Stomach (tissue), 8 donors: ENCODE measurements at regions not wholly inside any gene's neighbourhood (a gene's known extent, or its start where the extent isn't known, plus 50 kb on each side); places are given as distances from the start of the nearest gene placed in this dataset.
A peak's percentile ranks its signal among the peaks of the same experiment; 100 is the strongest.

ENCODE experiments used
- DNase-seq, 2 donors: peaks; one replicate each; pipeline versions ENCODE4 v3.0.0 to v3.0.0-alpha.2; 2013 to 2019
- H3K27ac ChIP-seq, 5 donors: fragments of 200-600 bp in 4 of 5; sonication (generic) in 4 of 5; one replicate each; pipeline ENCODE4 v1.5.1; 2013 to 2019; ENCODE audit warnings: mild to moderate bottlenecking in 1 of 5, moderate library complexity in 1 of 5
- H3K27me3 ChIP-seq, 3 donors: fragments of 200-600 bp; sonication (generic); one replicate each; pipeline ENCODE4 v1.5.1; 2017 to 2019; ENCODE audit warnings: mixed run types in 1 of 3
- H3K36me3 ChIP-seq, 4 donors: fragments of 200-600 bp; sonication (generic); 1 replicate in 3 of 4; 2 replicates in 1 of 4; pipeline ENCODE4 v1.5.1; 2016 to 2019
- H3K4me1 ChIP-seq, 4 donors: fragments of 200-600 bp; sonication (generic); one replicate each; pipeline ENCODE4 v1.5.1; 2016 to 2019
- H3K4me3 ChIP-seq, 4 donors: fragments of 200-600 bp; sonication (generic) in 3 of 4; one replicate each; pipeline ENCODE4 v1.5.1; 2016 to 2019; ENCODE audit warnings: mild to moderate bottlenecking in 1 of 4
- H3K9me3 ChIP-seq, 4 donors: fragments of 200-600 bp; sonication (generic); one replicate each; pipeline ENCODE4 v1.5.1; 2016 to 2019
- CTCF ChIP-seq, 7 experiments: fragments of 450-650 bp in 4 of 7; fragments of 200-600 bp in 3 of 7; sonication (generic) in 3 of 7; IDR thresholded peaks; one replicate each; pipeline ENCODE4 v1.5.1; 2016 to 2019; ENCODE audit warnings: antibody characterized with exemption in 7 of 7, control low read depth in 2 of 7, mild to moderate bottlenecking in 1 of 7
- EP300 ChIP-seq: sonication (generic); formaldehyde crosslinking; IDR thresholded peaks from one replicate; pipeline ENCODE4 v1.6.1; 2017; ENCODE audit warnings: antibody characterized with exemption
- POLR2A ChIP-seq, 4 donors: fragments of 450-650 bp; IDR thresholded peaks; one replicate each; pipeline ENCODE4 v1.6.1; 2016; ENCODE audit warnings: antibody characterized with exemption in 4 of 4, control low read depth in 2 of 4, mild to moderate bottlenecking in 1 of 4, moderate library complexity in 1 of 4
- POLR2AphosphoS5 ChIP-seq, 3 donors: sonication (generic); formaldehyde crosslinking; IDR thresholded peaks; one replicate each; pipeline ENCODE4 v1.6.1; 2016; ENCODE audit warnings: antibody characterized with exemption in 3 of 3
- WGBS, 5 donors: extraction: QIAGEN DNeasy Blood & Tissue Kit in 3 of 5; methylation state at CpG; one replicate each; pipeline versions ENCODE4 v1.1.5 to v1.1.7; 2013 to 2018; 5-methylcytosine and 5-hydroxymethylcytosine counted together
- intact Hi-C: fragments of 100-400 bp; cut with DNase I; formaldehyde crosslinking; loops from one replicate; pipeline ENCODE4 v1.15.1; 2023; ENCODE audit warnings: low total_unique reads
- donor health status: healthy with polysubstance abuse.
- donor health status: Bipolar disorder and iron deficiency.
- donor health status: healthy.

GRCh38 chr11:96481771-96482170 lies 92.0 kb downstream of the JRKL start:
- 2 to 21% (median 11%) methylated on average over 1 of the region's 1 CpG for WGBS, 5 donors
- no peaks in the 10 kb centered on the region for H3K27me3 ChIP-seq
- no peak overlapping the region for H3K4me3 ChIP-seq
- intact Hi-C loops, result no loop called here
- DNase-seq, result peak in 1 of 2 donors; percentile 46
- no peak overlapping the region for H3K27ac ChIP-seq
- peaks cover 0 to 32% (median 6%) of the 10 kb centered on the region in 4 donors for H3K4me1 ChIP-seq
- H3K36me3 ChIP-seq, result no peaks in the 10 kb centered on the region
- H3K9me3 ChIP-seq, result peaks cover 0 to 8% (median 0%) of the 10 kb centered on the region in 4 donors
- TF ChIP-seq POLR2AphosphoS5 (IDR thresholded peaks at IDR 0.05) (no peak), CTCF (IDR thresholded peaks at IDR 0.05) (no peak), POLR2A (IDR thresholded peaks at IDR 0.05) (no peak), EP300 (no peak)

GRCh38 chr11:96482193-96482592 lies 92.4 kb downstream of the JRKL start:
- no peak overlapping the region for H3K4me3 ChIP-seq
- peaks cover 0 to 36% (median 8%) of the 10 kb centered on the region in 4 donors for H3K4me1 ChIP-seq
- 81 to 92% (median 86%) methylated on average over 2 of the region's 2 CpGs for WGBS, 5 donors
- H3K27me3 ChIP-seq, result no peaks in the 10 kb centered on the region
- intact Hi-C loops, result no loop called here
- H3K36me3 ChIP-seq, result no peaks in the 10 kb centered on the region
- peaks cover 0 to 8% (median 0%) of the 10 kb centered on the region in 4 donors for H3K9me3 ChIP-seq
- no peak overlapping the region for H3K27ac ChIP-seq
- no peak for DNase-seq
- no peak for TF ChIP-seq POLR2A (IDR thresholded peaks at IDR 0.05)
- TF ChIP-seq CTCF (IDR thresholded peaks at IDR 0.05), result no peak
- TF ChIP-seq EP300, result no peak
- TF ChIP-seq POLR2AphosphoS5 (IDR thresholded peaks at IDR 0.05), result no peak

GRCh38 chr11:96483374-96483955 lies 93.7 kb downstream of the JRKL start:
- H3K27ac ChIP-seq, result no peak overlapping the region
- no peak for TF ChIP-seq POLR2A (IDR thresholded peaks at IDR 0.05)
- no peak for TF ChIP-seq EP300
- TF ChIP-seq CTCF (IDR thresholded peaks at IDR 0.05), result no peak
- no peak for TF ChIP-seq POLR2AphosphoS5 (IDR thresholded peaks at IDR 0.05)
- H3K36me3 ChIP-seq, result no peaks in the 10 kb centered on the region
- peaks cover 0 to 42% (median 12%) of the 10 kb centered on the region in 4 donors for H3K4me1 ChIP-seq
- H3K4me3 ChIP-seq, result no peak overlapping the region
- no peaks in the 10 kb centered on the region for H3K9me3 ChIP-seq
- H3K27me3 ChIP-seq, result no peaks in the 10 kb centered on the region
- intact Hi-C loops, result no loop called here
- no peak for DNase-seq

GRCh38 chr11:96484361-96484760 lies 94.5 kb downstream of the JRKL start:
- TF ChIP-seq POLR2AphosphoS5 (IDR thresholded peaks at IDR 0.05) (no peak), POLR2A (IDR thresholded peaks at IDR 0.05) (no peak), CTCF (IDR thresholded peaks at IDR 0.05) (no peak), EP300 (no peak)
- Histone ChIP-seq H3K27me3 (no peaks in the 10 kb centered on the region), H3K4me3 (no peak overlapping the region), H3K9me3 (no peaks in the 10 kb centered on the region), H3K36me3 (no peaks in the 10 kb centered on the region), H3K27ac (no peak overlapping the region), H3K4me1 (peaks cover 0 to 42% (median 12%) of the 10 kb centered on the region in 4 donors)
- DNase-seq, result no peak
- intact Hi-C loops, result no loop called here
